ENCODE measurements at regions not wholly inside any gene's neighbourhood (a gene's known extent, or its start where the extent isn't known, plus 50 kb on each side); places are given as distances from the start of the nearest gene placed in this dataset.

GRCh38 chr11:115889712-115890111 lies 385.5 kb upstream of the CADM1 start:
- Histone ChIP-seq H3K9me3 (ENCODE audit: control insufficient read depth, insufficient read depth, low read depth, low read length) (no peaks in the 10 kb centered on the region), H3K4me3 (ENCODE audit: low read depth in 2 of 2, low read length in 2 of 2) (no peak overlapping the region), H3K27me3 (ENCODE audit: control insufficient read depth, insufficient read depth, low read length) (no peaks in the 10 kb centered on the region), H3K27ac (ENCODE audit: low read length) (no peak overlapping the region), H3K4me1 (ENCODE audit: control insufficient read depth, insufficient read depth, low read length) (no peaks in the 10 kb centered on the region), H3K36me3 (ENCODE audit: control insufficient read depth, insufficient read depth, low read length) (no peaks in the 10 kb centered on the region)
- in situ Hi-C loops (cut with HindIII; ENCODE audit: low pct_unique_long_range_greater_than_20kb, low sequenced_read_pairs) (no loop called here), intact Hi-C loops (cut with micrococcal nuclease; ENCODE audit: unreplicated experiment) (no loop called here)
- ATAC-seq (no peak), DNase-seq (ENCODE audit: low read depth, low spot score) (no peak)
- no peak for TF ChIP-seq POLR2AphosphoS5 (IDR thresholded peaks at IDR 0.05; ENCODE audit: low read depth, low read length)
- TF ChIP-seq CTCF (IDR thresholded peaks at IDR 0.05) = no peak
- no peak for TF ChIP-seq TCF7L2 (IDR thresholded peaks at IDR 0.05; ENCODE audit: low read depth, low read length)
- TF ChIP-seq SIN3A (IDR thresholded peaks at IDR 0.05; ENCODE audit: borderline replicate concordance, insufficient read depth, low read depth, low read length) = no peak
- TF ChIP-seq REST (IDR thresholded peaks at IDR 0.05; ENCODE audit: insufficient read depth in 1 of 2, low read depth in 2 of 2, low read length in 1 of 2) = no peak
- CTCF ChIA-PET = no interaction called here
- no TSS peak for BruUV-seq (replicated peaks)
- POLR2A ChIA-PET = interaction anchor here (0.6 kb wide), 1 partner anchor 449 kb away, joined by 3 read pairs; no protein-coding TSS in a partner anchor

GRCh38 chr11:115887727-115888126 lies 383.5 kb upstream of the CADM1 start:
- Histone ChIP-seq H3K27ac (ENCODE audit: low read length) (no peak overlapping the region), H3K27me3 (ENCODE audit: control insufficient read depth, insufficient read depth, low read length) (no peaks in the 10 kb centered on the region), H3K4me1 (ENCODE audit: control insufficient read depth, insufficient read depth, low read length) (no peaks in the 10 kb centered on the region), H3K36me3 (ENCODE audit: control insufficient read depth, insufficient read depth, low read length) (no peaks in the 10 kb centered on the region), H3K4me3 (ENCODE audit: low read depth in 2 of 2, low read length in 2 of 2) (no peak overlapping the region), H3K9me3 (ENCODE audit: control insufficient read depth, insufficient read depth, low read depth, low read length) (no peaks in the 10 kb centered on the region)
- no TSS peak for BruUV-seq (replicated peaks)
- DNase-seq (ENCODE audit: low read depth, low spot score) (no peak), ATAC-seq (no peak)
- TF ChIP-seq REST (IDR thresholded peaks at IDR 0.05; ENCODE audit: insufficient read depth in 1 of 2, low read depth in 2 of 2, low read length in 1 of 2) (no peak), CTCF (IDR thresholded peaks at IDR 0.05) (no peak), SIN3A (IDR thresholded peaks at IDR 0.05; ENCODE audit: borderline replicate concordance, insufficient read depth, low read depth, low read length) (no peak), TCF7L2 (IDR thresholded peaks at IDR 0.05; ENCODE audit: low read depth, low read length) (no peak), POLR2AphosphoS5 (IDR thresholded peaks at IDR 0.05; ENCODE audit: low read depth, low read length) (no peak)
- CTCF ChIA-PET = no interaction called here
- in situ Hi-C loops (cut with HindIII; ENCODE audit: low pct_unique_long_range_greater_than_20kb, low sequenced_read_pairs) = no loop called here
- POLR2A ChIA-PET = no interaction called here
- intact Hi-C loops (cut with micrococcal nuclease; ENCODE audit: unreplicated experiment) = no loop called here
